ENCODE measurements at regions not wholly inside any gene's neighbourhood (a gene's known extent, or its start where the extent isn't known, plus 50 kb on each side); places are given as distances from the start of the nearest gene placed in this dataset.

- no peak for FAIRE-seq
Measured at GRCh38 chr7:84824057-84824651, 362.7 kb downstream of the SEMA3D start.

More at GRCh38 chr7:84824057-84824651, 362.7 kb downstream of the SEMA3D start:
- no peak overlapping the region for H3K4me3 ChIP-seq
- CTCF ChIA-PET: no interaction called here
- H4K20me1 ChIP-seq (ENCODE audit: control insufficient read depth, insufficient read depth): no peaks in the 10 kb centered on the region
- TF ChIP-seq ESRRA (IDR thresholded peaks at IDR 0.05; ENCODE audit: low read length) (no peak), POLR2AphosphoS5 (IDR thresholded peaks at IDR 0.05; ENCODE audit: low read length) (no peak), RAD51 (IDR thresholded peaks at IDR 0.05) (no peak), RAD21 (IDR thresholded peaks at IDR 0.05; ENCODE audit: insufficient read depth, low read depth, low read length) (no peak), NFYA (IDR thresholded peaks at IDR 0.05; ENCODE audit: borderline replicate concordance, low read depth, low read length) (no peak), STAT3 (IDR thresholded peaks at IDR 0.05; ENCODE audit: low read depth, low read length) (no peak), PAX5 (IDR thresholded peaks at IDR 0.05; ENCODE audit: borderline replicate concordance, low read depth, low read length) (no peak), SMAD1 (IDR thresholded peaks at IDR 0.05; ENCODE audit: low read depth, partially characterized antibody) (no peak), IKZF2 (IDR thresholded peaks at IDR 0.05) (no peak), CHD1 (IDR thresholded peaks at IDR 0.05; ENCODE audit: low read depth, low read length) (no peak), KAT2A (conservative IDR thresholded peaks at IDR 0.05; ENCODE audit: control insufficient read depth, low read depth, low read length) (no peak), ATF7 (IDR thresholded peaks at IDR 0.05; ENCODE audit: low read depth) (no peak), NRF1 (conservative IDR thresholded peaks at IDR 0.05; ENCODE audit: low read depth, low read length) (no peak), USF2 (IDR thresholded peaks at IDR 0.05; ENCODE audit: borderline replicate concordance, low read depth, low read length) (no peak), RELA (IDR thresholded peaks at IDR 0.05; ENCODE audit: borderline replicate concordance, partially characterized antibody) (no peak), ASH2L (IDR thresholded peaks at IDR 0.05; ENCODE audit: borderline replicate concordance, low read depth) (no peak), ZSCAN29 (IDR thresholded peaks at IDR 0.05) (no peak), SMAD5 (IDR thresholded peaks at IDR 0.05; ENCODE audit: low read depth) (no peak)
- TF ChIP-seq, protein P1, sequence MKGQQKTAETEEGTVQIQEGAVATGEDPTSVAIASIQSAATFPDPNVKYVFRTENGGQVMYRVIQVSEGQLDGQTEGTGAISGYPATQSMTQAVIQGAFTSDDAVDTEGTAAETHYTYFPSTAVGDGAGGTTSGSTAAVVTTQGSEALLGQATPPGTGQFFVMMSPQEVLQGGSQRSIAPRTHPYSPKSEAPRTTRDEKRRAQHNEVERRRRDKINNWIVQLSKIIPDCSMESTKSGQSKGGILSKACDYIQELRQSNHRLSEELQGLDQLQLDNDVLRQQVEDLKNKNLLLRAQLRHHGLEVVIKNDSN (IDR thresholded peaks at IDR 0.05; ENCODE audit: borderline replicate concordance, extremely low read length, insufficient read depth, low read depth, low read length): no peak
- TF ChIP-seq, protein P2, sequence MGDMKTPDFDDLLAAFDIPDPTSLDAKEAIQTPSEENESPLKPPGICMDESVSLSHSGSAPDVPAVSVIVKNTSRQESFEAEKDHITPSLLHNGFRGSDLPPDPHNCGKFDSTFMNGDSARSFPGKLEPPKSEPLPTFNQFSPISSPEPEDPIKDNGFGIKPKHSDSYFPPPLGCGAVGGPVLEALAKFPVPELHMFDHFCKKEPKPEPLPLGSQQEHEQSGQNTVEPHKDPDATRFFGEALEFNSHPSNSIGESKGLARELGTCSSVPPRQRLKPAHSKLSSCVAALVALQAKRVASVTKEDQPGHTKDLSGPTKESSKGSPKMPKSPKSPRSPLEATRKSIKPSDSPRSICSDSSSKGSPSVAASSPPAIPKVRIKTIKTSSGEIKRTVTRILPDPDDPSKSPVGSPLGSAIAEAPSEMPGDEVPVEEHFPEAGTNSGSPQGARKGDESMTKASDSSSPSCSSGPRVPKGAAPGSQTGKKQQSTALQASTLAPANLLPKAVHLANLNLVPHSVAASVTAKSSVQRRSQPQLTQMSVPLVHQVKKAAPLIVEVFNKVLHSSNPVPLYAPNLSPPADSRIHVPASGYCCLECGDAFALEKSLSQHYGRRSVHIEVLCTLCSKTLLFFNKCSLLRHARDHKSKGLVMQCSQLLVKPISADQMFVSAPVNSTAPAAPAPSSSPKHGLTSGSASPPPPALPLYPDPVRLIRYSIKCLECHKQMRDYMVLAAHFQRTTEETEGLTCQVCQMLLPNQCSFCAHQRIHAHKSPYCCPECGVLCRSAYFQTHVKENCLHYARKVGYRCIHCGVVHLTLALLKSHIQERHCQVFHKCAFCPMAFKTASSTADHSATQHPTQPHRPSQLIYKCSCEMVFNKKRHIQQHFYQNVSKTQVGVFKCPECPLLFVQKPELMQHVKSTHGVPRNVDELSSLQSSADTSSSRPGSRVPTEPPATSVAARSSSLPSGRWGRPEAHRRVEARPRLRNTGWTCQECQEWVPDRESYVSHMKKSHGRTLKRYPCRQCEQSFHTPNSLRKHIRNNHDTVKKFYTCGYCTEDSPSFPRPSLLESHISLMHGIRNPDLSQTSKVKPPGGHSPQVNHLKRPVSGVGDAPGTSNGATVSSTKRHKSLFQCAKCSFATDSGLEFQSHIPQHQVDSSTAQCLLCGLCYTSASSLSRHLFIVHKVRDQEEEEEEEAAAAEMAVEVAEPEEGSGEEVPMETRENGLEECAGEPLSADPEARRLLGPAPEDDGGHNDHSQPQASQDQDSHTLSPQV (IDR thresholded peaks at IDR 0.05): no peak
- RAD21 ChIA-PET (ENCODE audit: unreplicated experiment): interaction anchor here (0.8 kb wide), 1 partner anchor 587 kb away, joined by 3 read pairs; no protein-coding TSS in a partner anchor
- no peak for DNase-seq (ENCODE audit: low read depth, low spot score)
- H3K27ac ChIP-seq (ENCODE audit: control insufficient read depth, insufficient read depth): no peak overlapping the region
- no peaks in the 10 kb centered on the region for H3K4me1 ChIP-seq (ENCODE audit: control insufficient read depth, insufficient read depth, low read length)
- H3K4me2 ChIP-seq (ENCODE audit: control insufficient read depth, insufficient read depth): no peak overlapping the region
- no peaks in the 10 kb centered on the region for H3K36me3 ChIP-seq (ENCODE audit: control insufficient read depth in 2 of 2, insufficient read depth in 2 of 2, low read length in 1 of 2)
- H3K9ac ChIP-seq (ENCODE audit: control insufficient read depth, insufficient read depth, low read length): no peak overlapping the region
- H3K79me2 ChIP-seq (ENCODE audit: control insufficient read depth, insufficient read depth, low read length): no peaks in the 10 kb centered on the region
- intact Hi-C loops (cut with micrococcal nuclease; ENCODE audit: unreplicated experiment): no loop called here
- no peaks in the 10 kb centered on the region for H3K9me3 ChIP-seq (replicated peaks; ENCODE audit: control insufficient read depth, insufficient read depth, low read length)
- ATAC-seq: no peak
- H3K27me3 ChIP-seq (replicated peaks in 1 of 2; ENCODE audit: control insufficient read depth in 2 of 2, insufficient read depth in 2 of 2, low read length in 1 of 2): no peaks in the 10 kb centered on the region
- SMC1A ChIA-PET (ENCODE audit: uncharacterized antibody, unreplicated experiment): interaction anchor here (1.4 kb wide), 1 partner anchor 14 kb away, joined by 3 read pairs; no protein-coding TSS in a partner anchor
- POLR2A ChIA-PET: interaction anchor here (0.5 kb wide), 1 partner anchor 26 kb away, joined by 3 read pairs; no protein-coding TSS in a partner anchor
- 21% methylated on average over 3 of the region's 3 CpGs for WGBS (ENCODE audit: insufficient coverage, insufficient replicate concordance, low lambda C conversion rate, missing lambda C conversion rate)
- no TSS peak for BruUV-seq (replicated peaks)
- H2AFZ ChIP-seq (ENCODE audit: control insufficient read depth, low read depth, low read length): no peak overlapping the region
- in situ Hi-C loops (cut with MboI): no loop called here

Data from GM12878 (cell line).